ENCODE measurements at regions not wholly inside any gene's neighbourhood (a gene's known extent, or its start where the extent isn't known, plus 50 kb on each side); places are given as distances from the start of the nearest gene placed in this dataset.

- FAIRE-seq (no peak), DNase-seq (ENCODE audit: insufficient read length, low spot score) (no peak)
- TF ChIP-seq POU2F2 (IDR thresholded peaks at IDR 0.05; ENCODE audit: low read depth, low read length) (no peak), POLR2A (IDR thresholded peaks at IDR 0.05; ENCODE audit: low read depth, low read length) (no peak), POLR2AphosphoS5 (IDR thresholded peaks at IDR 0.05; ENCODE audit: low read depth, low read length) (no peak), TAF1 (IDR thresholded peaks at IDR 0.05; ENCODE audit: low read depth, low read length) (no peak), PAX5 (IDR thresholded peaks at IDR 0.05; ENCODE audit: insufficient read depth, low read length, severe bottlenecking) (no peak), SPI1 (IDR thresholded peaks at IDR 0.05; ENCODE audit: low read depth, low read length) (no peak)
Measured at GRCh38 chr7:121796381-121796780, 76.6 kb upstream of the PTPRZ1 start.

GRCh38 chr7:121795736-121796135 is 77.2 kb upstream of the PTPRZ1 start:
- FAIRE-seq (no peak), DNase-seq (ENCODE audit: insufficient read length, low spot score) (no peak)
- no peak for TF ChIP-seq PAX5 (IDR thresholded peaks at IDR 0.05; ENCODE audit: insufficient read depth, low read length, severe bottlenecking)
- no peak for TF ChIP-seq POLR2AphosphoS5 (IDR thresholded peaks at IDR 0.05; ENCODE audit: low read depth, low read length)
- no peak for TF ChIP-seq POLR2A (IDR thresholded peaks at IDR 0.05; ENCODE audit: low read depth, low read length)
- TF ChIP-seq POU2F2 (IDR thresholded peaks at IDR 0.05; ENCODE audit: low read depth, low read length) = no peak
- no peak for TF ChIP-seq TAF1 (IDR thresholded peaks at IDR 0.05; ENCODE audit: low read depth, low read length)
- no peak for TF ChIP-seq SPI1 (IDR thresholded peaks at IDR 0.05; ENCODE audit: low read depth, low read length)

GRCh38 chr7:121793716-121794115 is 79.2 kb upstream of the PTPRZ1 start:
- FAIRE-seq (no peak), DNase-seq (ENCODE audit: insufficient read length, low spot score) (no peak)

GRCh38 chr7:121777672-121778071 is 95.3 kb upstream of the PTPRZ1 start:
- FAIRE-seq = no peak
- no peak for TF ChIP-seq POLR2AphosphoS5 (IDR thresholded peaks at IDR 0.05; ENCODE audit: low read depth, low read length)
- TF ChIP-seq SPI1 (IDR thresholded peaks at IDR 0.05; ENCODE audit: low read depth, low read length) = no peak
- TF ChIP-seq PAX5 (IDR thresholded peaks at IDR 0.05; ENCODE audit: insufficient read depth, low read length, severe bottlenecking) = no peak
- no peak for TF ChIP-seq TAF1 (IDR thresholded peaks at IDR 0.05; ENCODE audit: low read depth, low read length)
- no peak for TF ChIP-seq POLR2A (IDR thresholded peaks at IDR 0.05; ENCODE audit: low read depth, low read length)
- TF ChIP-seq POU2F2 (IDR thresholded peaks at IDR 0.05; ENCODE audit: low read depth, low read length) = no peak
- no peak for DNase-seq (ENCODE audit: insufficient read length, low spot score)

More at GRCh38 chr7:121793716-121794115, 79.2 kb upstream of the PTPRZ1 start:
- no peak for TF ChIP-seq PAX5 (IDR thresholded peaks at IDR 0.05; ENCODE audit: insufficient read depth, low read length, severe bottlenecking)
- no peak for TF ChIP-seq SPI1 (IDR thresholded peaks at IDR 0.05; ENCODE audit: low read depth, low read length)
- TF ChIP-seq POLR2AphosphoS5 (IDR thresholded peaks at IDR 0.05; ENCODE audit: low read depth, low read length) = no peak
- no peak for TF ChIP-seq POLR2A (IDR thresholded peaks at IDR 0.05; ENCODE audit: low read depth, low read length)
- TF ChIP-seq POU2F2 (IDR thresholded peaks at IDR 0.05; ENCODE audit: low read depth, low read length) = no peak
- no peak for TF ChIP-seq TAF1 (IDR thresholded peaks at IDR 0.05; ENCODE audit: low read depth, low read length)

GRCh38 chr7:121774563-121774962 is 98.4 kb upstream of the PTPRZ1 start:
- TF ChIP-seq SPI1 (IDR thresholded peaks at IDR 0.05; ENCODE audit: low read depth, low read length) (peak; percentile 63), PAX5 (IDR thresholded peaks at IDR 0.05; ENCODE audit: insufficient read depth, low read length, severe bottlenecking) (no peak)
- no peak for FAIRE-seq
- DNase-seq (ENCODE audit: insufficient read length, low spot score) = no peak

- DNase-seq (ENCODE audit: insufficient read length, low spot score) (no peak), FAIRE-seq (no peak)
- no peak for TF ChIP-seq POU2F2 (IDR thresholded peaks at IDR 0.05; ENCODE audit: low read depth, low read length)
- no peak for TF ChIP-seq POLR2A (IDR thresholded peaks at IDR 0.05; ENCODE audit: low read depth, low read length)
- no peak for TF ChIP-seq SPI1 (IDR thresholded peaks at IDR 0.05; ENCODE audit: low read depth, low read length)
- TF ChIP-seq PAX5 (IDR thresholded peaks at IDR 0.05; ENCODE audit: insufficient read depth, low read length, severe bottlenecking) = no peak
- no peak for TF ChIP-seq POLR2AphosphoS5 (IDR thresholded peaks at IDR 0.05; ENCODE audit: low read depth, low read length)
- TF ChIP-seq TAF1 (IDR thresholded peaks at IDR 0.05; ENCODE audit: low read depth, low read length) = no peak
Measured at GRCh38 chr7:121766676-121767075, 106.3 kb upstream of the PTPRZ1 start.

- no peak for FAIRE-seq
Measured at GRCh38 chr7:121761399-121761798, 111.6 kb upstream of the PTPRZ1 start.

GRCh38 chr7:121755818-121756552 is 117.0 kb upstream of the PTPRZ1 start:
- TF ChIP-seq SPI1 (IDR thresholded peaks at IDR 0.05; ENCODE audit: low read depth, low read length) (no peak), POLR2AphosphoS5 (IDR thresholded peaks at IDR 0.05; ENCODE audit: low read depth, low read length) (no peak), POLR2A (IDR thresholded peaks at IDR 0.05; ENCODE audit: low read depth, low read length) (no peak), POU2F2 (IDR thresholded peaks at IDR 0.05; ENCODE audit: low read depth, low read length) (no peak), TAF1 (IDR thresholded peaks at IDR 0.05; ENCODE audit: low read depth, low read length) (no peak), PAX5 (IDR thresholded peaks at IDR 0.05; ENCODE audit: insufficient read depth, low read length, severe bottlenecking) (no peak)
- FAIRE-seq (no peak), DNase-seq (ENCODE audit: insufficient read length, low spot score) (no peak)

More at GRCh38 chr7:121761399-121761798, 111.6 kb upstream of the PTPRZ1 start:
- DNase-seq (ENCODE audit: insufficient read length, low spot score) = no peak
- TF ChIP-seq POLR2A (IDR thresholded peaks at IDR 0.05; ENCODE audit: low read depth, low read length) (no peak), TAF1 (IDR thresholded peaks at IDR 0.05; ENCODE audit: low read depth, low read length) (no peak), SPI1 (IDR thresholded peaks at IDR 0.05; ENCODE audit: low read depth, low read length) (no peak), POLR2AphosphoS5 (IDR thresholded peaks at IDR 0.05; ENCODE audit: low read depth, low read length) (no peak), PAX5 (IDR thresholded peaks at IDR 0.05; ENCODE audit: insufficient read depth, low read length, severe bottlenecking) (no peak), POU2F2 (IDR thresholded peaks at IDR 0.05; ENCODE audit: low read depth, low read length) (no peak)

- TF ChIP-seq PAX5 (IDR thresholded peaks at IDR 0.05; ENCODE audit: insufficient read depth, low read length, severe bottlenecking) = no peak
- no peak for TF ChIP-seq TAF1 (IDR thresholded peaks at IDR 0.05; ENCODE audit: low read depth, low read length)
- TF ChIP-seq POU2F2 (IDR thresholded peaks at IDR 0.05; ENCODE audit: low read depth, low read length) = no peak
- no peak for TF ChIP-seq POLR2AphosphoS5 (IDR thresholded peaks at IDR 0.05; ENCODE audit: low read depth, low read length)
- TF ChIP-seq POLR2A (IDR thresholded peaks at IDR 0.05; ENCODE audit: low read depth, low read length) = no peak
- no peak for TF ChIP-seq SPI1 (IDR thresholded peaks at IDR 0.05; ENCODE audit: low read depth, low read length)
- FAIRE-seq (no peak), DNase-seq (ENCODE audit: insufficient read length, low spot score) (no peak)
Measured at GRCh38 chr7:121755286-121755685, 117.7 kb upstream of the PTPRZ1 start.

Data from GM12891 (cell line).